Mesodermal cell (in vitro differentiated cells): ENCODE measurements at regions not wholly inside any gene's neighbourhood (a gene's known extent, or its start where the extent isn't known, plus 50 kb on each side); places are given as distances from the start of the nearest gene placed in this dataset.

Experiments
- H3K27ac ChIP-seq: 2 replicates; pipeline ENCODE4 v1.7.0; 2013; ENCODE audit warnings: mild to moderate bottlenecking, low read depth, low read length, moderate library complexity; ENCODE audit not compliant: severe bottlenecking
- H3K36me3 ChIP-seq: 2 replicates; pipeline ENCODE4 v1.7.1; 2013; ENCODE audit warnings: mild to moderate bottlenecking, low read length, moderate library complexity; ENCODE audit not compliant: control insufficient read depth, insufficient read depth
- H3K4me1 ChIP-seq: one replicate; pipeline ENCODE4 v1.7.1; 2013; ENCODE audit warnings: mild to moderate bottlenecking, low read length; ENCODE audit not compliant: insufficient read depth, control insufficient read depth, poor library complexity, severe bottlenecking
- H3K4me3 ChIP-seq: 2 replicates; pipeline ENCODE4 v1.7.0; 2013; ENCODE audit warnings: low read length, control low read depth, mild to moderate bottlenecking; ENCODE audit not compliant: insufficient read depth, poor library complexity, severe bottlenecking; ENCODE audit errors: extremely low read depth
- H3K9me3 ChIP-seq: 2 replicates; pipeline ENCODE4 v1.7.1; 2013; ENCODE audit warnings: mild to moderate bottlenecking, low read length, moderate library complexity; ENCODE audit not compliant: control insufficient read depth
- WGBS, 2 experiments: methylation state at CpG; one replicate each; pipeline ENCODE4 v1.1.5; 2013; ENCODE audit warnings: missing lambda C conversion rate in 2 of 2; ENCODE audit not compliant: insufficient coverage in 2 of 2; 5-methylcytosine and 5-hydroxymethylcytosine counted together

DNA sequence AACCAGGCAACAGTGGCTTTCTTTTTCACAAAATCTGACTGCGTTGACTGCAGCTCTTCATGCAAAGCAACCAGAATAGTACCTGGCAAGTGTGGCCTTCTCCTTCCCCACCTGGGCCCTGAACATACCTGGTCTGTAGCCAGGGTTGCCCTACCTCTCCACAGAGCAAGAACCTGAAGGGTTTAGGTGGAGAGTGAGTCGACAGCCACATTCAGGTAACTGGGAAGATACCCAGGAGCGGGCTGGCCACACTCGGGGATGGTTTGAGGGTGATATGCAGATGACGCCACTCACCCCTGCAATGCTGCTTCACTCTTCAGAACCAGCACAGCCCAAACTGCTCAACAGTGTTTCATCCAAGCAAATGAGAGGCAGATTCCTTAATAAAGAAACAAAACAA is 117.3 kb downstream of the TTC32 start:
- H3K9me3 ChIP-seq, result no peaks in the 10 kb centered on the region
- no peak overlapping the region for H3K27ac ChIP-seq
- 100% methylated on average over 1 to 3 of the region's 5 CpGs for WGBS, 2 experiments
- H3K4me1 ChIP-seq, result peaks cover 13% of the 10 kb centered on the region
- no peaks in the 10 kb centered on the region for H3K36me3 ChIP-seq
- H3K4me3 ChIP-seq, result no peak overlapping the region

DNA sequence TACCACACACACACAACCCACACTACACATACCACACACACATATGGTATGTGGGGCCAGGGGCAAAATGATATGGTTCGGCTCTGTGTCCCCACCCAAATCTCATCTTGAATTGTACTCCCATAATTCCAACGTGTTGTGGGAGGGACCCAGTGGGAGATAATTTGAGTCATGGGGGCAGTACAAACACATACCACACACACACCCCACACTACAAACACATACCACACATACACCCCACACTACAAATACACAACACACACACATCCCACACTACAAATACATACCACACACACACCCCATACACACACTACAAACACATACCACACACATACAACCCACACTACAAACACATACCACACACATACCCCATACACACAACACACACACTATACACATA is 117.8 kb downstream of the TTC32 start:
- 80 to 100% methylated on average over 1 of the region's 2 CpGs for WGBS, 2 experiments
- Histone ChIP-seq H3K4me1 (peaks cover 13% of the 10 kb centered on the region), H3K9me3 (no peaks in the 10 kb centered on the region), H3K4me3 (no peak overlapping the region), H3K36me3 (no peaks in the 10 kb centered on the region), H3K27ac (no peak overlapping the region)

DNA sequence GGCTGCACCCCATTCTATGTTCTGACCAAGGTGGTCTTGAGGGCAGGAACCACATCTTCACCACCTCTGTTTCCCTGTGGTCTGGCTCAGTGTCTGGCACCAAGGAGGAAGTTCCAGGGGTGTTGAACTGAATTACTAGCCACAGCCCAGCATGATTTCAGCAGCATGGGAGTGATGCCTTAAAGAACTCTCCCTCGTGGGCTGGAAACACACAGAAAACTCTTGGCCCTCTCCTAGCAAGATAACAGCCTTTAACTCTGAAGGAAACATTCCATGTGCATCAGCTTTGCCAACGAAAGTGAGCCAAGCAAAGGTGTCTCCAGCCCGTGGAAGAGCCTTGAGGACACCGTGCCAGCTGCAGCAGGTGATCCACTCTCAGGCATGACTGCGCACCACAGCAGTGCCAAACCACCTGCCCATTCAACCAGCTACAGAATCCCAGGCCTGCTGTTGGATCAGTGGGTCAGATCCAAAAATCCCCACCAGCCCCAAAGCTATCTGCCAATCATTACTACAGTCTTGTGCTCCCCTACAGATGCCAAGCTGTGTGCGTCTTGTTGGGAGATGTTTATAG is 124.8 kb downstream of the TTC32 start:
- H3K27ac ChIP-seq, result no peak overlapping the region
- peaks cover 12% of the 10 kb centered on the region for H3K4me1 ChIP-seq
- 83% methylated on average over 6 of the region's 6 CpGs for WGBS, 2 experiments
- H3K36me3 ChIP-seq, result no peaks in the 10 kb centered on the region
- H3K9me3 ChIP-seq, result no peaks in the 10 kb centered on the region
- H3K4me3 ChIP-seq, result no peak overlapping the region

DNA sequence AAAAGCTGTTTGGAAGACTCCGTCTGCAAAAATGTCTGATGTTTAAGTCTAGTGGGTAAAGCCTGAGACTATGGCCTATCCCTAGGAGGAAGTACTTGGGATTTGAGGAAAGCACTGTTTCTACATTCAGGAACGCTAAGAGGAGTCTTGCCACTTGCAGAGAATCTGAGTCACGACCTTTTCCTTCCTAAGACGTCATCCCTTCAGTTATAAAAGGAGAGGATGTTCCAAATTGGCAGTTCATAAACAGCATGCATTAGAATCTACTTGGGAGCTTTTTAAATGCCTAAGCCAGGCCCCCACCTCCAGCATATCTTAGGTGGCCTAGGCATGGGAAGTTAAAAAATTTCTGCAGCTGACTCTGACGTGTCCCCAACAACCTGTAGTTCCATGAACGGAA is 125.9 kb downstream of the TTC32 start:
- Histone ChIP-seq H3K36me3 (no peaks in the 10 kb centered on the region), H3K4me1 (peaks cover 12% of the 10 kb centered on the region), H3K9me3 (no peaks in the 10 kb centered on the region), H3K27ac (no peak overlapping the region), H3K4me3 (no peak overlapping the region)
- WGBS, 2 experiments, result 67 to 83% methylated on average over 3 to 6 of the region's 6 CpGs

DNA sequence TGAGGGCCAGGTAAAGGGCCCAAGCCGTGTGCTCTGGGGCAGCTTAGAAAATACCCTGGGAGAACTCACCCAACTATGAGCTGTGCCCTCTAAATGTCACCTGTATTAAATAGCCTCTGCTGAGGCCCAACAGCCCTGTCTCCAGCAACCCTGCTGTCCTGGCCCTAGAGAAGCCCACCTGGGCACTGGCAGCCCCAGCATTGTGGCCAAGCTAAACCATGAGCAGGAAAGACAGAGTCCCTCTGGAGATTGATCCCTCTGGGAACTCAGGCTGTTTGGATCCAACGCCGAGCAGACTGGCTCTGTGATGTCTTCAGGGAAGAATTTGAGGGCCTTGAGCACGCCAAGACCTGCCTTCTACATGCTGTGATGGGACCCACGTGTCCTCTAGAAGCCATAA is 126.5 kb downstream of the TTC32 start:
- no peaks in the 10 kb centered on the region for H3K9me3 ChIP-seq
- H3K27ac ChIP-seq, result no peak overlapping the region
- no peaks in the 10 kb centered on the region for H3K36me3 ChIP-seq
- peaks cover 12% of the 10 kb centered on the region for H3K4me1 ChIP-seq
- 81 to 84% methylated on average over 5 of the region's 5 CpGs for WGBS, 2 experiments
- no peak overlapping the region for H3K4me3 ChIP-seq

DNA sequence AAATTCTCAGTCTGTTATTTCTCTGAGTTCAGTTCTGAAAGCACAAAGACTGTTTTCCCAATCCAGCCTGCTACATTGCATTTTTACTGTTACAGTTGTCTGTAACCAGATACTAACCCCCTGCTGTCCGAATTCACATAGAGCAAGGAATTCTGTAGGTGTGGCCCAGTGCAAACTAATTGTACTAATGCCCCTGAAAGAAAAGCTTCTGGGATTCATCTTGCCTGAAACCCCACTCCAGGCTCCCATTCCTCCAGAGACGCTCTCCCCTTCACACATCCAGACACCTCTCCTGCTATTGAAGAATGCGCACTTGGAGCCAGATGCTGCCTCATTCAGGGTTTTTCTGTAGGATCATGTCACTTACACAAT is 127.0 kb downstream of the TTC32 start:
- H3K4me3 ChIP-seq, result no peak overlapping the region
- H3K27ac ChIP-seq, result no peak overlapping the region
- H3K9me3 ChIP-seq, result no peaks in the 10 kb centered on the region
- H3K4me1 ChIP-seq, result peaks cover 12% of the 10 kb centered on the region
- WGBS, 2 experiments, result 11 to 70% methylated on average over 1 to 2 of the region's 3 CpGs
- no peaks in the 10 kb centered on the region for H3K36me3 ChIP-seq

DNA sequence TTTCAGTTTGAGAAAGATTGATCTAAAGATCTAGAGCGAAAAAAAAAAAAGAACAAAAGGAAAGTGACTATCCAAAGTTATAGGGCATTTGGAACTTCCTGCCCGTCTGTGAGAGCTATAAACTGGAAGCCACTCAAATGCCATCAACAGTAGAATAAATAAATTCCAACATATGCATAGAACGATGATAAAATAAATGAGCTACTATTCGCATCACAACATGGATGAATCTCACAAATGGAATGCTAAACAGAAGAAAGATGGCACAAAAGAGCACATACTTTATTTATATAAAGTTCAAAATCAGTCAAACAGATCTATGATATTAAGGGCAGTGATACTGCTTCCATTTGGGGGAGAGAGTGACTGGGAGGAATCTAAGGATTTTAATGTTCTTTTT is 128.8 kb downstream of the TTC32 start:
- H3K4me1 ChIP-seq, result peaks cover 12% of the 10 kb centered on the region
- no peak overlapping the region for H3K4me3 ChIP-seq
- WGBS, 2 experiments, result 100% methylated on average over 1 of the region's 4 CpGs; no CpG with 5 or more reads in 1 of the 2 experiments
- H3K9me3 ChIP-seq, result no peaks in the 10 kb centered on the region
- no peak overlapping the region for H3K27ac ChIP-seq
- H3K36me3 ChIP-seq, result no peaks in the 10 kb centered on the region

DNA sequence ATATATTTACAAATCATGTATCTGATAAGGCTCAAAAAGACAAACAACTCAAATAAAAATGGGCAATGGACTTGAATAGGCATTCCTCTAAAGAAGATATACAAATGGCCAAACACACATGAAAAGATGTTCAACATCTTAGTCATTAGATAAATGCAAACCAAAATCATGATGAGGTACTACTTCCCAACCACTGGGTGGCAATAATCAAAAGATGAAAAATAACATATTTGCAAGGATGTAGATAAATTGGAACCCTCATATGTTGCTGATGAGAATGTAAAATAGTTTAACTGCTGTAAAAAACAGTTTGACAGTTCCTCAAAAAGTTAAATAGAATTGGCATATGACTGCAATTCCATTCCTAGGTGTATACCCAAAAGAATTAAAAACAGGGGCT is 132.3 kb downstream of the TTC32 start:
- no peak overlapping the region for H3K27ac ChIP-seq
- no peaks in the 10 kb centered on the region for H3K36me3 ChIP-seq
- H3K4me3 ChIP-seq, result no peak overlapping the region
- no peaks in the 10 kb centered on the region for H3K9me3 ChIP-seq
- H3K4me1 ChIP-seq, result peaks cover 1% of the 10 kb centered on the region

DNA sequence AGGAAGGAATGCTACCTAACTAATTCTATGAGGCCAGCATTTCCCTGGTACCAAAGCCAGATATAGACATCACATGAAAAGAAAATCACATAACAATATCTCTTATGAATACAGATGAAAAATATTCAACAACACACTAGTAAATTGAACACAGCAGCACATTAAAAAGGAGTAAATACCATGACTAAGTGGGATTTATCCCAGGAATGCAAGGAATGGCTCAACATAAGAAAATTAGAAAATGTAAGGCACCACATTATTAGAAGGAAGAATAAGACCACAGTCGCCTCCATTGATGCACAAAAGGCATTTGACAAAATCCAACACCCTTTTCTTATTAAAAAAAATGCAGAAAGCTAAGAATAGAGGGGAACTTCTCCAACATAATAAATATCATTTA is 133.9 kb downstream of the TTC32 start:
- Histone ChIP-seq H3K36me3 (no peaks in the 10 kb centered on the region), H3K27ac (no peak overlapping the region), H3K9me3 (no peaks in the 10 kb centered on the region), H3K4me1 (no peaks in the 10 kb centered on the region), H3K4me3 (no peak overlapping the region)
- no CpG with 5 or more reads among the region's 1 CpG for WGBS, 2 experiments

DNA sequence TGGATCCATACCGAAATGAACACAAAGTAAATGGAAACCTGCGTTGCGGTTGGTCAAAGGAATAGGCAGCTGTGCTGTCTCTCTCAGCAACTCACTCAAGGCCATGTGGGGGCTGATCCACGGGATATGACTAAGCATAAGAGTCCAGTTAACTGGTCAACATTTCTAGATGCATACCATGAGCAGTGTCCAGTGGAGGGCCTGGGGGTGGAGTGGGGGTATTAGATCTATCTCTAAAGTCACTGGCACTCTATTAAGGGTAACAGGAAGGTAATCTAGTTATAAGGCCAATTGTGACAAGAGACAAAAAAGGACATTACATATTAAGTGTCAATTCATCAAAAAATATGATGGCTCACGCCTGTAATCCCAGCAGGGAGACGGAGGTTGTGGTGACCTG is 136.8 kb downstream of the TTC32 start:
- WGBS, 2 experiments, result 73 to 82% methylated on average over 3 to 4 of the region's 6 CpGs
- H3K4me1 ChIP-seq, result no peaks in the 10 kb centered on the region
- H3K27ac ChIP-seq, result no peak overlapping the region

DNA sequence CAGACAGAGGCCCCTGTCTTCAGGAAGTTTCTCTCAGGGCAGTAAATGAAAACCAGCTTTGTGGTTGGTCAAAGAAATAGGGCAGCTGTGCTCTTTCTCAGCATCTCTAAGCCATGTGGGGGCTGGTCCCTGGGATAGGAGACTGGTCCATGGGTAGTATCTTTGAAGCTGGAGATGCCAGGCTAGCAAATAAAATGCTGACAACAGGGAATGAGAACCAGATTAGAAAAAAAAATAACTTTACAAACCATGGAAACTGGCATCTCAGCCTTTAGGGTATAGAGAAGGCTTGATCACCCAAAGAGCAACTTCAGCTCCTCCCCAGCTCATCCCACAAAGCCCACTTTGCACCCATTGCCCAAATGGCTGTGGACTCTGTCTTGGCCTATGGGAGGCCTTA is 138.1 kb downstream of the TTC32 start:
- no peaks in the 10 kb centered on the region for H3K4me1 ChIP-seq
- no peak overlapping the region for H3K4me3 ChIP-seq
- no peaks in the 10 kb centered on the region for H3K9me3 ChIP-seq
- no peak overlapping the region for H3K27ac ChIP-seq
- no peaks in the 10 kb centered on the region for H3K36me3 ChIP-seq

More for the DNA sequence above, 136.8 kb downstream of the TTC32 start:
- Histone ChIP-seq H3K36me3 (no peaks in the 10 kb centered on the region), H3K4me3 (no peak overlapping the region), H3K9me3 (no peaks in the 10 kb centered on the region)
